ENCODE measurements at regions not wholly inside any gene's neighbourhood (a gene's known extent, or its start where the extent isn't known, plus 50 kb on each side); places are given as distances from the start of the nearest gene placed in this dataset.

DNA sequence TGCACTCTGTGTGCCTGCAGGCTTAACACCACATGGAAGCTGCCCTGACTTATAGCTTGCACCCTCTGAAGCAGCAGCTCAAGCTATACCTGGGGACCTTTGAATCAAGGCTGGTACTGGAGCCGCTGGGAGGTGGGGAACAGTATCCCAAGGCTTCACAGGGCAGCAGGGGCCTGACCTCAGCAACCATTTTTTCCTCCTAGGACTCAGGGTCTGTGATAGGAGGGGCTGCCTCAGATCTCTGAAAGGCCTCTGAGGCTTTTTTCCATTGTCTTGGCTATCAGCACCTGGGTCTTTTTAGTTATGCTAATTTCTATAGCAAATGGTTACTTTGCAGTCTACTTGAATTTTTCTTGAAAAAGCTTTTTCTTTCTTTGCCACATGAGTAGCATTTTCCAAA lies 80.2 kb upstream of the OPRM1 start:
- no peak overlapping the region for H3K27ac ChIP-seq (ENCODE audit: insufficient read depth, low read depth, low read length, poor library complexity, severe bottlenecking)
- H3K36me3 ChIP-seq (ENCODE audit: control insufficient read depth, insufficient read depth, low read length): no peaks in the 10 kb centered on the region
- no peaks in the 10 kb centered on the region for H3K27me3 ChIP-seq (ENCODE audit: control insufficient read depth, insufficient read depth, low read length, poor library complexity, severe bottlenecking)
- H3K9me3 ChIP-seq (ENCODE audit: control insufficient read depth, low read length): no peaks in the 10 kb centered on the region
- no peaks in the 10 kb centered on the region for H3K4me1 ChIP-seq (ENCODE audit: control insufficient read depth, insufficient read depth, low read length)
- H3K4me3 ChIP-seq (ENCODE audit: insufficient read depth, low read depth, low read length): no peak overlapping the region
- WGBS, 2 experiments: 59 to 65% methylated on average over 1 of the region's 1 CpG

- WGBS, 2 experiments: 93 to 94% methylated on average over 4 of the region's 4 CpGs
- H3K9me3 ChIP-seq (ENCODE audit: control insufficient read depth, low read length): no peaks in the 10 kb centered on the region
- no peak overlapping the region for H3K4me3 ChIP-seq (ENCODE audit: insufficient read depth, low read depth, low read length)
- no peaks in the 10 kb centered on the region for H3K4me1 ChIP-seq (ENCODE audit: control insufficient read depth, insufficient read depth, low read length)
- H3K36me3 ChIP-seq (ENCODE audit: control insufficient read depth, insufficient read depth, low read length): no peaks in the 10 kb centered on the region
- no peaks in the 10 kb centered on the region for H3K27me3 ChIP-seq (ENCODE audit: control insufficient read depth, insufficient read depth, low read length, poor library complexity, severe bottlenecking)
- H3K27ac ChIP-seq (ENCODE audit: insufficient read depth, low read depth, low read length, poor library complexity, severe bottlenecking): no peak overlapping the region
These were observed 81.6 kb upstream of the OPRM1 start for GRCh38 chr6:153957394-153957793.

DNA sequence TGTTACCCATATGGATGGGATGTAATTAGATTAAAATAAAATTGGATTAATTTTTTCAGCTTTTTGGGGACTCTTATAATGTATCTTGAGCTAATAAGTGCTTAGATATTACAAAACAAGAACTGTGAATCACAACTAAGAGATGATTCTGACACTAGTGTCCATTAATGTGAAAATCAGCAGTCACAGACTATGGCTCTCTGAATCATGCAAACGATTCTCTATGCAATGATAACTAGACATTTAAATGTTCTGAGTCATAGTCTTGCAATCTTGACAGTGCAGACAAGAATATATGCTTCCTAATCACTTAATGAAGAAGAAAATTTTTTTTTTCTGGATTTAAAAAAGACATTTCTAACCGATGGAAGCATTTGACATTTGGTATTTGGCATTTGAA lies 82.2 kb upstream of the OPRM1 start:
- Histone ChIP-seq H3K4me3 (ENCODE audit: insufficient read depth, low read depth, low read length) (no peak overlapping the region), H3K27ac (ENCODE audit: insufficient read depth, low read depth, low read length, poor library complexity, severe bottlenecking) (no peak overlapping the region), H3K4me1 (ENCODE audit: control insufficient read depth, insufficient read depth, low read length) (no peaks in the 10 kb centered on the region), H3K27me3 (ENCODE audit: control insufficient read depth, insufficient read depth, low read length, poor library complexity, severe bottlenecking) (no peaks in the 10 kb centered on the region), H3K9me3 (ENCODE audit: control insufficient read depth, low read length) (no peaks in the 10 kb centered on the region), H3K36me3 (ENCODE audit: control insufficient read depth, insufficient read depth, low read length) (no peaks in the 10 kb centered on the region)
- 90 to 100% methylated on average over 1 of the region's 2 CpGs for WGBS, 2 experiments

GRCh38 chr6:153949616-153950015 lies 89.4 kb upstream of the OPRM1 start:
- H3K4me1 ChIP-seq (ENCODE audit: control insufficient read depth, insufficient read depth, low read length): no peaks in the 10 kb centered on the region
- no peaks in the 10 kb centered on the region for H3K36me3 ChIP-seq (ENCODE audit: control insufficient read depth, insufficient read depth, low read length)
- WGBS, 2 experiments: 58 to 100% methylated on average over 1 to 3 of the region's 4 CpGs
- no peaks in the 10 kb centered on the region for H3K27me3 ChIP-seq (ENCODE audit: control insufficient read depth, insufficient read depth, low read length, poor library complexity, severe bottlenecking)
- H3K4me3 ChIP-seq (ENCODE audit: insufficient read depth, low read depth, low read length): no peak overlapping the region
- no peak overlapping the region for H3K27ac ChIP-seq (ENCODE audit: insufficient read depth, low read depth, low read length, poor library complexity, severe bottlenecking)
- no peaks in the 10 kb centered on the region for H3K9me3 ChIP-seq (ENCODE audit: control insufficient read depth, low read length)

- WGBS, 2 experiments: 23 to 26% methylated on average over 5 of the region's 5 CpGs
- H3K27ac ChIP-seq (ENCODE audit: insufficient read depth, low read depth, low read length, poor library complexity, severe bottlenecking): no peak overlapping the region
These were observed 91.1 kb upstream of the OPRM1 start for GRCh38 chr6:153947808-153948447.

DNA sequence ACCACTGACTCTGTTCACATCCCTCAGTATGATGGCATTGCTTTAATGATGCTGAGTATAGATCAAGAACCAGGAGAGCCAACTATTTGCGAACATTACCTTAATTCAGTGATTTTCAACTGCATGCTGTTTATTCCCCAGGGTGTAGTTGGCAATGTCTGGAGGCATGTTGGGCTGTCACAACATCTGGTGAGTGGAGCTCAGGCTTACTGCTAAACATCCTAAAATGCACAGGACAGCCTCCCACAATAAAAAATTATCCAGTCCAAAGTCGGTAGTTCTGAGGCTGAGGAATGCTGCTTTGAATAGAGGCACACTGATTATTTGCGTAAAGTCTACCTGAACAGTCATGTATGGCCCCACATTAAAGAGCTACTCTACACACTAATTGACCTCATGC lies 94.8 kb upstream of the OPRM1 start:
- no peaks in the 10 kb centered on the region for H3K36me3 ChIP-seq (ENCODE audit: control insufficient read depth, insufficient read depth, low read length)
- H3K9me3 ChIP-seq (ENCODE audit: control insufficient read depth, low read length): no peaks in the 10 kb centered on the region
- peaks cover 3% of the 10 kb centered on the region for H3K4me1 ChIP-seq (ENCODE audit: control insufficient read depth, insufficient read depth, low read length)
- no peak overlapping the region for H3K4me3 ChIP-seq (ENCODE audit: insufficient read depth, low read depth, low read length)
- H3K27ac ChIP-seq (ENCODE audit: insufficient read depth, low read depth, low read length, poor library complexity, severe bottlenecking): no peak overlapping the region
- WGBS, 2 experiments: 77 to 88% methylated on average over 3 of the region's 3 CpGs
- H3K27me3 ChIP-seq (ENCODE audit: control insufficient read depth, insufficient read depth, low read length, poor library complexity, severe bottlenecking): no peaks in the 10 kb centered on the region

More at GRCh38 chr6:153947808-153948447, 91.1 kb upstream of the OPRM1 start:
- Histone ChIP-seq H3K4me3 (ENCODE audit: insufficient read depth, low read depth, low read length) (no peak overlapping the region), H3K4me1 (ENCODE audit: control insufficient read depth, insufficient read depth, low read length) (peaks cover 3% of the 10 kb centered on the region), H3K36me3 (ENCODE audit: control insufficient read depth, insufficient read depth, low read length) (no peaks in the 10 kb centered on the region), H3K27me3 (ENCODE audit: control insufficient read depth, insufficient read depth, low read length, poor library complexity, severe bottlenecking) (no peaks in the 10 kb centered on the region), H3K9me3 (ENCODE audit: control insufficient read depth, low read length) (no peaks in the 10 kb centered on the region)

- 86 to 100% methylated on average over 1 of the region's 1 CpG for WGBS, 2 experiments
- H3K27ac ChIP-seq (ENCODE audit: insufficient read depth, low read depth, low read length, poor library complexity, severe bottlenecking): no peak overlapping the region
These were observed 96.7 kb upstream of the OPRM1 start for GRCh38 chr6:153942361-153942760.

GRCh38 chr6:153941768-153942167 lies 97.3 kb upstream of the OPRM1 start:
- H3K27me3 ChIP-seq (ENCODE audit: control insufficient read depth, insufficient read depth, low read length, poor library complexity, severe bottlenecking): no peaks in the 10 kb centered on the region
- peaks cover 3% of the 10 kb centered on the region for H3K4me1 ChIP-seq (ENCODE audit: control insufficient read depth, insufficient read depth, low read length)
- no peaks in the 10 kb centered on the region for H3K36me3 ChIP-seq (ENCODE audit: control insufficient read depth, insufficient read depth, low read length)
- H3K4me3 ChIP-seq (ENCODE audit: insufficient read depth, low read depth, low read length): no peak overlapping the region
- no peak overlapping the region for H3K27ac ChIP-seq (ENCODE audit: insufficient read depth, low read depth, low read length, poor library complexity, severe bottlenecking)
- no peaks in the 10 kb centered on the region for H3K9me3 ChIP-seq (ENCODE audit: control insufficient read depth, low read length)
- 89 to 91% methylated on average over 2 of the region's 2 CpGs for WGBS, 2 experiments

More at GRCh38 chr6:153942361-153942760, 96.7 kb upstream of the OPRM1 start:
- Histone ChIP-seq H3K4me1 (ENCODE audit: control insufficient read depth, insufficient read depth, low read length) (peaks cover 3% of the 10 kb centered on the region), H3K27me3 (ENCODE audit: control insufficient read depth, insufficient read depth, low read length, poor library complexity, severe bottlenecking) (no peaks in the 10 kb centered on the region), H3K36me3 (ENCODE audit: control insufficient read depth, insufficient read depth, low read length) (no peaks in the 10 kb centered on the region), H3K4me3 (ENCODE audit: insufficient read depth, low read depth, low read length) (no peak overlapping the region), H3K9me3 (ENCODE audit: control insufficient read depth, low read length) (no peaks in the 10 kb centered on the region)

- 71 to 76% methylated on average over 10 of the region's 10 CpGs for WGBS, 2 experiments
- Histone ChIP-seq H3K4me3 (ENCODE audit: insufficient read depth, low read depth, low read length) (no peak overlapping the region), H3K27me3 (ENCODE audit: control insufficient read depth, insufficient read depth, low read length, poor library complexity, severe bottlenecking) (no peaks in the 10 kb centered on the region), H3K4me1 (ENCODE audit: control insufficient read depth, insufficient read depth, low read length) (no peaks in the 10 kb centered on the region), H3K9me3 (ENCODE audit: control insufficient read depth, low read length) (no peaks in the 10 kb centered on the region), H3K27ac (ENCODE audit: insufficient read depth, low read depth, low read length, poor library complexity, severe bottlenecking) (no peak overlapping the region), H3K36me3 (ENCODE audit: control insufficient read depth, insufficient read depth, low read length) (no peaks in the 10 kb centered on the region)
These were observed 100.2 kb upstream of the OPRM1 start for GRCh38 chr6:153938876-153939275.

DNA sequence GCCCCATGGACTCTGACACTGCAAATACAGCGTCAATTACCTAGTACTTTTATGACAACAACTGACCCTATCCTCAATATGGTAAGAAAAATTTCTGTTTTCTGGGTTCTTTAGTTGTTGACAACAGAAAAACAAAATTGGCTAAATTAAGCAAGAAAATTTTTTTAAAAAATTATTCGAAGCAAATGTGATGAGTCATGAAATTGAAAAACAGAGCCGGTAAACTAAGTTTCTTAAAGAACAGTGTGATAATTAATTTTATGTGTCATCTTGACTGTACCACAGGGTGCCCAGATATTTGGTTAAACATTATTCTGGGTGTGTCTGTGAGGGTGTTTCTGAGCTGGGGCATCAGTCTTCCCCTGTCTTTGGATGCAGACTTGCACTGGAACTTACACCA lies 107.6 kb upstream of the OPRM1 start:
- WGBS, 2 experiments: 97% methylated on average over 2 to 3 of the region's 3 CpGs
- no peak overlapping the region for H3K4me3 ChIP-seq (ENCODE audit: insufficient read depth, low read depth, low read length)
- no peaks in the 10 kb centered on the region for H3K9me3 ChIP-seq (ENCODE audit: control insufficient read depth, low read length)
- H3K27me3 ChIP-seq (ENCODE audit: control insufficient read depth, insufficient read depth, low read length, poor library complexity, severe bottlenecking): no peaks in the 10 kb centered on the region
- H3K4me1 ChIP-seq (ENCODE audit: control insufficient read depth, insufficient read depth, low read length): no peaks in the 10 kb centered on the region
- H3K27ac ChIP-seq (ENCODE audit: insufficient read depth, low read depth, low read length, poor library complexity, severe bottlenecking): no peak overlapping the region
- H3K36me3 ChIP-seq (ENCODE audit: control insufficient read depth, insufficient read depth, low read length): no peaks in the 10 kb centered on the region

- H3K4me3 ChIP-seq (ENCODE audit: insufficient read depth, low read depth, low read length): no peak overlapping the region
- no peak overlapping the region for H3K27ac ChIP-seq (ENCODE audit: insufficient read depth, low read depth, low read length, poor library complexity, severe bottlenecking)
- no peaks in the 10 kb centered on the region for H3K4me1 ChIP-seq (ENCODE audit: control insufficient read depth, insufficient read depth, low read length)
- no peaks in the 10 kb centered on the region for H3K9me3 ChIP-seq (ENCODE audit: control insufficient read depth, low read length)
- H3K36me3 ChIP-seq (ENCODE audit: control insufficient read depth, insufficient read depth, low read length): no peaks in the 10 kb centered on the region
- H3K27me3 ChIP-seq (ENCODE audit: control insufficient read depth, insufficient read depth, low read length, poor library complexity, severe bottlenecking): no peaks in the 10 kb centered on the region
- no CpG with 5 or more reads among the region's 1 CpG for WGBS, 2 experiments
These were observed 111.2 kb upstream of the OPRM1 start for GRCh38 chr6:153927867-153928266.
